Vagina (tissue), 2 donors: ENCODE measurements at regions not wholly inside any gene's neighbourhood (a gene's known extent, or its start where the extent isn't known, plus 50 kb on each side); places are given as distances from the start of the nearest gene placed in this dataset.

Experiments used
- DNase-seq, 2 donors: peaks; one replicate each; pipeline ENCODE4 v3.0.0-alpha.2; 2017; ENCODE audit errors: extremely low spot score in 2 of 2
- H3K27ac ChIP-seq: fragments of 200-600 bp; sonication (generic); one replicate; pipeline ENCODE4 v1.5.1; 2019
- H3K27me3 ChIP-seq: fragments of 200-600 bp; sonication (generic); one replicate; pipeline ENCODE4 v1.5.1; 2019
- H3K36me3 ChIP-seq, 2 donors: fragments of 200-600 bp; sonication (generic); one replicate each; pipeline ENCODE4 v1.5.1; 2017 to 2019
- H3K4me1 ChIP-seq: fragments of 200-600 bp; sonication (generic); one replicate; pipeline ENCODE4 v1.5.1; 2019
- H3K4me3 ChIP-seq, 2 donors: fragments of 200-600 bp; sonication (generic); 1 replicate in 1 of 2; 2 replicates in 1 of 2; pipeline ENCODE4 v1.5.1; 2016 to 2019
- H3K9me3 ChIP-seq: fragments of 200-600 bp; sonication (generic); one replicate; pipeline ENCODE4 v1.5.1; 2019
- POLR2A ChIP-seq, 2 donors: fragments of 450-650 bp; IDR thresholded peaks; one replicate each; pipeline ENCODE4 v1.6.1; 2017; ENCODE audit warnings: antibody characterized with exemption in 2 of 2, mild to moderate bottlenecking in 2 of 2, moderate library complexity in 2 of 2
- POLR2AphosphoS5 ChIP-seq, 2 donors: sonication (generic); formaldehyde crosslinking; IDR thresholded peaks; one replicate each; pipeline ENCODE4 v1.9.0; 2017; ENCODE audit warnings: antibody characterized with exemption in 2 of 2, mild to moderate bottlenecking in 2 of 2, low read depth in 1 of 2; ENCODE audit not compliant: insufficient read depth in 1 of 2
- intact Hi-C: fragments of 100-400 bp; cut with DNase I; formaldehyde crosslinking; loops from one replicate; pipeline ENCODE4 v1.15.1; 2023
- TF ChIP-seq, protein P1 (sequence below), 3 experiments: fragments of 450-650 bp in 2 of 3; fragments of 200-600 bp in 1 of 3; sonication (generic) in 1 of 3; IDR thresholded peaks; one replicate each; pipeline ENCODE4 v1.5.1; 2017 to 2019; ENCODE audit warnings: antibody characterized with exemption in 3 of 3, mild to moderate bottlenecking in 2 of 3, moderate library complexity in 2 of 3

DNA sequence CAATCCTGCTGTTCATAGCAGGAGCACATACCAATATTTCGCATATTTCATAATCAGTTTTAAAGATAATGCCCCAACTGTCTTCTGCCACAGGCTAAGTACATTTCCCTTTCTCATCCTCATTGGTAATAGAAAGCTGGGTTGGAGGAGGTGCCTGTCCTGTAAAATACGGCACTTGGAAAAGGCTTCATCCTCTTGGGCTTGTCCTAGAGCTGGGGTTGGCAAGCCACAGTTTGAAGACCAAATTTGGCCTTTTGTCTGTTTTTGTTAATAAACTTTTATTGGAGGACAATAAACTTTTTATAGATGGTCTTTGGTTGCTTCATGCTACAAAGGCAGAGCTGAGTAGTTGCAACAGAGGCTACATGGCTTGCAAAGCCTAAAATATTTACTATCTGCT lies 997.8 kb upstream of the CDH18 start:
- DNase-seq, result no peak
- no peak overlapping the region for H3K4me3 ChIP-seq
- no peaks in the 10 kb centered on the region for H3K9me3 ChIP-seq
- intact Hi-C loops, result loop anchor here (2.0 kb wide), 1 partner anchor 15 kb away; no protein-coding TSS in a partner anchor
- no peak overlapping the region for H3K27ac ChIP-seq
- TF ChIP-seq, protein P1, sequence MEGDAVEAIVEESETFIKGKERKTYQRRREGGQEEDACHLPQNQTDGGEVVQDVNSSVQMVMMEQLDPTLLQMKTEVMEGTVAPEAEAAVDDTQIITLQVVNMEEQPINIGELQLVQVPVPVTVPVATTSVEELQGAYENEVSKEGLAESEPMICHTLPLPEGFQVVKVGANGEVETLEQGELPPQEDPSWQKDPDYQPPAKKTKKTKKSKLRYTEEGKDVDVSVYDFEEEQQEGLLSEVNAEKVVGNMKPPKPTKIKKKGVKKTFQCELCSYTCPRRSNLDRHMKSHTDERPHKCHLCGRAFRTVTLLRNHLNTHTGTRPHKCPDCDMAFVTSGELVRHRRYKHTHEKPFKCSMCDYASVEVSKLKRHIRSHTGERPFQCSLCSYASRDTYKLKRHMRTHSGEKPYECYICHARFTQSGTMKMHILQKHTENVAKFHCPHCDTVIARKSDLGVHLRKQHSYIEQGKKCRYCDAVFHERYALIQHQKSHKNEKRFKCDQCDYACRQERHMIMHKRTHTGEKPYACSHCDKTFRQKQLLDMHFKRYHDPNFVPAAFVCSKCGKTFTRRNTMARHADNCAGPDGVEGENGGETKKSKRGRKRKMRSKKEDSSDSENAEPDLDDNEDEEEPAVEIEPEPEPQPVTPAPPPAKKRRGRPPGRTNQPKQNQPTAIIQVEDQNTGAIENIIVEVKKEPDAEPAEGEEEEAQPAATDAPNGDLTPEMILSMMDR (IDR thresholded peaks at IDR 0.05), result no peak
- TF ChIP-seq POLR2AphosphoS5 (IDR thresholded peaks at IDR 0.05; ENCODE audit: insufficient read depth in 1 of 2, low read depth in 1 of 2), result no peak
- TF ChIP-seq POLR2A (IDR thresholded peaks at IDR 0.05), result no peak
- H3K36me3 ChIP-seq, result no peaks in the 10 kb centered on the region
- no peaks in the 10 kb centered on the region for H3K27me3 ChIP-seq
- no peaks in the 10 kb centered on the region for H3K4me1 ChIP-seq

DNA sequence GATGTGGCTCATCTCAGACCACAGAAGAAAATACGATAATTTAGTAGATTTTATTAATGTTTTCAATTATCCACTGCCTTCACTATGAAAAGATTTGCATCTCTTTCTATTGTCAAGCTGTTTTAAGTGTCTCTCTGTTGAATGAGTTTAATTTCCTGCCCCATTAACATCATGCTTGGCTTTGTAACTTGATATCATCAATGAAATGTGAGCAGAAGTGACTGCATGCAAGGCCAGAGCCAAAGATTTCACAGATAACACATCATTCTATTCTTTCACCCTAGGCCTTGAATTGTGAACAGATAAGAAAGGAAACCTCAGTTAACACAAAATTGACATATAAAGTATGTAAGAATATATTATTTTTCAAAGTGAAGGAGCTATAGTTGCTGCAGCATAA lies 986.4 kb upstream of the CDH18 start:
- intact Hi-C loops, result no loop called here
- no peak overlapping the region for H3K27ac ChIP-seq
- no peaks in the 10 kb centered on the region for H3K36me3 ChIP-seq
- H3K27me3 ChIP-seq, result no peaks in the 10 kb centered on the region
- no peak for DNase-seq
- H3K4me1 ChIP-seq, result no peaks in the 10 kb centered on the region
- TF ChIP-seq POLR2A (IDR thresholded peaks at IDR 0.05) (no peak), POLR2AphosphoS5 (IDR thresholded peaks at IDR 0.05; ENCODE audit: insufficient read depth in 1 of 2, low read depth in 1 of 2) (no peak)
- TF ChIP-seq, protein P1 (IDR thresholded peaks at IDR 0.05), result no peak
- no peaks in the 10 kb centered on the region for H3K9me3 ChIP-seq
- H3K4me3 ChIP-seq, result no peak overlapping the region

DNA sequence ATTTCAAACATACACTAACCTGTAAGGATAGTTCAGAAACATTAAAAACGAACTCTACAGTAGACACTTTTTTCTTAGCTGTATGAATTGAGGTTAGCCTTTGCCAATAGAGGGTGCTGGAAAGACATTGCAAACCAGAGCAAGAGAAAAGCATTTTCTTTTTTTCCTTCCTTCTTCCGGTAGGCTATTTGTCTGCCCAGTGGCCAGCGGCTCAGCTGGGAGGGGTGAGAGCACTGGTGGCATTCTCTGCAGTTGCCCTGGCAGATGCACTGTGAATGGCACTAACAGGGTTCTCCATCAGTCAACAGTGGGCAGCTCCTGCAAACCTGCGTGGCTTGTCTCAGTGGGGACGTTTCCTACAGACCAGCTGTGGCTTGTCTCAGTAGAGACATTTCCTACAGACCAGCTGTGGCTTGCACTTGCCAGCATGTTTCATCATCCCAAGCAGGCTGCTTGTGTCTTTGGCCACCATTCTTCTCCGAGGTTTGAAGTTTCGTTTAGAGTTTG lies 984.5 kb upstream of the CDH18 start:
- H3K36me3 ChIP-seq, result no peaks in the 10 kb centered on the region
- H3K9me3 ChIP-seq, result no peaks in the 10 kb centered on the region
- no peaks in the 10 kb centered on the region for H3K27me3 ChIP-seq
- no peaks in the 10 kb centered on the region for H3K4me1 ChIP-seq
- no peak for DNase-seq
- peak overlapping the region; percentile 14 to 30 for H3K4me3 ChIP-seq
- no peak for TF ChIP-seq POLR2A (IDR thresholded peaks at IDR 0.05)
- peak in 1 of 2 donors; percentile 57 for TF ChIP-seq POLR2AphosphoS5 (IDR thresholded peaks at IDR 0.05; ENCODE audit: insufficient read depth in 1 of 2, low read depth in 1 of 2)
- TF ChIP-seq, protein P1 (IDR thresholded peaks at IDR 0.05), result peak in 1 of 3 experiments; percentile 31
- no peak overlapping the region for H3K27ac ChIP-seq
- intact Hi-C loops, result no loop called here

DNA sequence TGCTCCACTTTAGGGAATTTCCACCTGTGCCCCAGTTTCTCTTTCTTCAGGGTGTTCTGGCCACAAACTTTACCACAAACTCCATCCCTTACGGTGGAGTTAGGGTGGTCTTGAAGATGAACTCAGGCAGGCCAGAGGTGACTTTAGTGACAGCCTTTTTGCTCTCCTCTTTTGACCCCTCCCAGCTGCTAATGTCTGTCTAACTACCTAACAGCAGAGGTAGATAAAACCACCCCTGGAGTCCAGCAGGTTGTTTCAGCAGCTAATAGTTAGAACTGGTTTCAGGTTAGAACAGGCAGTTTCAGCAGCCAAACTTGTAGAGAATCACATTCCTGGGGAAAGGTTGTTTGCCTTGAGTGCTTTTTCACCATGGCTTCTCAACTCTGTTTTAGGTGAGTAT lies 971.3 kb upstream of the CDH18 start:
- no peak for DNase-seq

DNA sequence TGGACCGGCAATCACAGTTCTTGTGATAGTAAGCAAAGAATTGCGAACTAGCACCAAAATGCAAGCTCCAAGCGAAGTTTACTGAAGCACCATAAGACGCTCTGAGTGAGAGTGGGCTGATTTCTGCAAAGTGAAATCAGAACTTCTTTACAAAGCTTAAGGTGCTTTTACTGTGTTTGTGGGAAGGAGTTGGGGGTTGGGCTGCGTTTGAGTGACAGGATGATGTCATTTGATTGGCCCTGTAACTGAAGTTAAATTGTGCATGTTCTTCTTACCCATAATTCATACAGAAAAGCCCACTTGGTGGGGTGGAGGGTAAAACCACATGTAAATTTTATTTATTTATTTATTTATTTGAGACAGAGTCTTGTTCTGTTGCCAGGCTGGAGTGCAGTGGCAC lies 970.6 kb upstream of the CDH18 start:
- no peak for TF ChIP-seq POLR2AphosphoS5 (IDR thresholded peaks at IDR 0.05; ENCODE audit: insufficient read depth in 1 of 2, low read depth in 1 of 2)
- TF ChIP-seq, protein P1 (IDR thresholded peaks at IDR 0.05), result no peak
- TF ChIP-seq POLR2A (IDR thresholded peaks at IDR 0.05), result no peak
- H3K4me3 ChIP-seq, result no peak overlapping the region
- no peaks in the 10 kb centered on the region for H3K27me3 ChIP-seq
- H3K4me1 ChIP-seq, result no peaks in the 10 kb centered on the region
- DNase-seq, result no peak
- intact Hi-C loops, result no loop called here
- H3K36me3 ChIP-seq, result no peaks in the 10 kb centered on the region
- no peak overlapping the region for H3K27ac ChIP-seq
- no peaks in the 10 kb centered on the region for H3K9me3 ChIP-seq

More for the DNA sequence above, 971.3 kb upstream of the CDH18 start:
- Histone ChIP-seq H3K4me1 (no peaks in the 10 kb centered on the region), H3K4me3 (no peak overlapping the region), H3K27me3 (no peaks in the 10 kb centered on the region), H3K27ac (no peak overlapping the region), H3K36me3 (no peaks in the 10 kb centered on the region), H3K9me3 (no peaks in the 10 kb centered on the region)
- intact Hi-C loops, result no loop called here
- TF ChIP-seq, protein P1 (IDR thresholded peaks at IDR 0.05), result no peak
- no peak for TF ChIP-seq POLR2AphosphoS5 (IDR thresholded peaks at IDR 0.05; ENCODE audit: insufficient read depth in 1 of 2, low read depth in 1 of 2)
- no peak for TF ChIP-seq POLR2A (IDR thresholded peaks at IDR 0.05)
